ENCODE measurements at regions not wholly inside any gene's neighbourhood (a gene's known extent, or its start where the extent isn't known, plus 50 kb on each side); places are given as distances from the start of the nearest gene placed in this dataset.
"Not testable (repeated sequence)": the region's sequence is repeated elsewhere in the genome, so short reads cannot be mapped to it uniquely, and the experiment has no call there.

- DNase-seq (ENCODE audit: low read depth): no peak
These were observed 599.7 kb downstream of the SLC16A7 start for GRCh38 chr12:60195483-60195882.

GRCh38 chr12:60196366-60196765 is 600.5 kb downstream of the SLC16A7 start:
- DNase-seq (ENCODE audit: low read depth): no peak

- DNase-seq (ENCODE audit: low read depth): no peak
These were observed 601.8 kb downstream of the SLC16A7 start for GRCh38 chr12:60197589-60197988.

- no peak for DNase-seq (ENCODE audit: low read depth)
These were observed 606.1 kb downstream of the SLC16A7 start for GRCh38 chr12:60201891-60202290.

GRCh38 chr12:60205500-60205899 is 609.7 kb downstream of the SLC16A7 start:
- no peak for DNase-seq (ENCODE audit: low read depth)

- no peak for DNase-seq (ENCODE audit: low read depth)
These were observed 613.7 kb downstream of the SLC16A7 start for GRCh38 chr12:60209521-60209920.

GRCh38 chr12:60209933-60210332 is 614.1 kb downstream of the SLC16A7 start:
- DNase-seq (ENCODE audit: low read depth): no peak

- DNase-seq (ENCODE audit: low read depth): no peak
These were observed 614.9 kb downstream of the SLC16A7 start for GRCh38 chr12:60210756-60211155.

GRCh38 chr12:60211244-60211643 is 615.4 kb downstream of the SLC16A7 start:
- DNase-seq (ENCODE audit: low read depth): no peak

- no peak for DNase-seq (ENCODE audit: low read depth)
These were observed 616.6 kb downstream of the SLC16A7 start for GRCh38 chr12:60212159-60213000.

- not testable (repeated sequence) for DNase-seq (ENCODE audit: low read depth)
These were observed 617.4 kb downstream of the SLC16A7 start for GRCh38 chr12:60213272-60213671.

GRCh38 chr12:60216226-60216625 is 620.4 kb downstream of the SLC16A7 start:
- no peak for DNase-seq (ENCODE audit: low read depth)

GRCh38 chr12:60223242-60223641 is 627.4 kb downstream of the SLC16A7 start:
- no peak for DNase-seq (ENCODE audit: low read depth)

- no peak for DNase-seq (ENCODE audit: low read depth)
These were observed 629.6 kb downstream of the SLC16A7 start for GRCh38 chr12:60225216-60226000.

GRCh38 chr12:60227916-60228315 is 632.1 kb downstream of the SLC16A7 start:
- no peak for DNase-seq (ENCODE audit: low read depth)

- DNase-seq (ENCODE audit: low read depth): no peak
These were observed 634.2 kb downstream of the SLC16A7 start for GRCh38 chr12:60230056-60230455.

- DNase-seq (ENCODE audit: low read depth): no peak
These were observed 635.5 kb downstream of the SLC16A7 start for GRCh38 chr12:60231303-60231702.

- no peak for DNase-seq (ENCODE audit: low read depth)
These were observed 636.4 kb downstream of the SLC16A7 start for GRCh38 chr12:60231976-60232907.

- not testable (repeated sequence) for DNase-seq (ENCODE audit: low read depth)
These were observed 638.9 kb downstream of the SLC16A7 start for GRCh38 chr12:60234611-60235195.

GRCh38 chr12:60235261-60235660 is 639.4 kb downstream of the SLC16A7 start:
- no peak for DNase-seq (ENCODE audit: low read depth)

GRCh38 chr12:60236416-60236815 is 640.6 kb downstream of the SLC16A7 start:
- DNase-seq (ENCODE audit: low read depth): not testable (repeated sequence)

GRCh38 chr12:60240891-60241290 is 645.1 kb downstream of the SLC16A7 start:
- DNase-seq (ENCODE audit: low read depth): no peak
